RWPE2 (cell line): ENCODE measurements at regions not wholly inside any gene's neighbourhood (a gene's known extent, or its start where the extent isn't known, plus 50 kb on each side); places are given as distances from the start of the nearest gene placed in this dataset.
A peak's percentile ranks its signal among the peaks of the same experiment; 100 is the strongest.
"Not testable (repeated sequence)": the region's sequence is repeated elsewhere in the genome, so short reads cannot be mapped to it uniquely, and the experiment has no call there.

Source experiments
- ATAC-seq: fragments of 200-7000 bp; cut with Tn5 transposase; 3 replicates; pipeline ENCODE4 v1.9.1; 2021; ENCODE audit warnings: low read depth
- DNase-seq: peaks from one replicate; pipeline ENCODE4 v3.0.0-alpha.2; 2020; ENCODE audit warnings: low spot score
- H3K27ac ChIP-seq: fragments of 450-650 bp; 2 replicates; pipeline ENCODE4 v1.5.1; 2017; ENCODE audit warnings: mild to moderate bottlenecking; ENCODE audit not compliant: poor library complexity, severe bottlenecking
- H3K27me3 ChIP-seq: fragments of 250-450 bp; sonication (Bioruptor Pico); 2 replicates; pipeline ENCODE4 v1.5.1; 2021; ENCODE audit warnings: mild to moderate bottlenecking, moderate library complexity; ENCODE audit not compliant: insufficient read depth, poor library complexity, severe bottlenecking
- H3K36me3 ChIP-seq: fragments of 250-450 bp; sonication (Bioruptor Pico); 2 replicates; pipeline ENCODE4 v1.5.1; 2020; ENCODE audit warnings: low read depth, mild to moderate bottlenecking, moderate library complexity
- H3K4me1 ChIP-seq: fragments of 250-450 bp; sonication (Bioruptor Pico); 2 replicates; pipeline ENCODE4 v1.5.1; 2021; ENCODE audit warnings: mild to moderate bottlenecking, moderate library complexity; ENCODE audit not compliant: insufficient read depth, poor library complexity, severe bottlenecking
- H3K4me3 ChIP-seq: fragments of 250-450 bp; sonication (Bioruptor Pico); 2 replicates; pipeline ENCODE4 v1.5.1; 2021; ENCODE audit warnings: mild to moderate bottlenecking, moderate library complexity; ENCODE audit not compliant: severe bottlenecking
- H3K9me3 ChIP-seq: fragments of 250-450 bp; sonication (Bioruptor Pico); 2 replicates; pipeline ENCODE4 v1.5.1; 2021; ENCODE audit warnings: mild to moderate bottlenecking, moderate library complexity; ENCODE audit not compliant: severe bottlenecking
- CTCF ChIP-seq: fragments of 450-650 bp; IDR thresholded peaks from one replicate; pipeline ENCODE4 v1.5.1; 2017; ENCODE audit warnings: mild to moderate bottlenecking, moderate library complexity; ENCODE audit not compliant: poor library complexity, severe bottlenecking

GRCh38 chr7:124183649-124184048, 150.8 kb upstream of the TMEM229A start:
- no peak overlapping the region for H3K4me3 ChIP-seq
- no peak for DNase-seq
- no peaks in the 10 kb centered on the region for H3K27me3 ChIP-seq
- H3K4me1 ChIP-seq = no peaks in the 10 kb centered on the region
- H3K27ac ChIP-seq = no peak overlapping the region
- H3K36me3 ChIP-seq = no peaks in the 10 kb centered on the region
- TF ChIP-seq CTCF = no peak
- no peak for ATAC-seq
- H3K9me3 ChIP-seq = no peaks in the 10 kb centered on the region

- Histone ChIP-seq H3K36me3 (no peaks in the 10 kb centered on the region), H3K4me1 (no peaks in the 10 kb centered on the region), H3K27me3 (no peaks in the 10 kb centered on the region), H3K9me3 (no peaks in the 10 kb centered on the region), H3K4me3 (no peak overlapping the region), H3K27ac (no peak overlapping the region)
- TF ChIP-seq CTCF = no peak
- ATAC-seq = no peak
- DNase-seq = no peak
Observed at GRCh38 chr7:124179641-124180040, 146.8 kb upstream of the TMEM229A start.

DNA sequence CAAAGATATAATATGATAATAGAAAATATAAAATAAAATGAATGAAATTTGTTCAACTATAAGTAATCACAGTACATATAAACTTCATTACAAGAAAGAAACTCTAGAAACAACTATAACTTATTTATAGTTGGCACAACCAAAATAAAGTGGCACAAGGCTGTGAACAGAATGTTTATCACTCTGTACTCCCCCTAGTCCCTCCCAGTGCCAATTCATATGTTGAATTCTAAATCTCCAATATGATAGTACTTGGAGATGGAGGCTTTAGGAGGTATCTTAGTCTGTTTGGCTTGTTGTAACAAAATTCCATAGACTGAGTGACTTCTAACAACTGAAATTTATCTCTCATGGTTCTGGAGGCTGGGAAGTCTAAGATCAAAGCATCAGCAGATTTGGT, 145.0 kb upstream of the TMEM229A start:
- Histone ChIP-seq H3K27me3 (no peaks in the 10 kb centered on the region), H3K9me3 (no peaks in the 10 kb centered on the region), H3K4me1 (no peaks in the 10 kb centered on the region), H3K4me3 (no peak overlapping the region), H3K27ac (no peak overlapping the region), H3K36me3 (no peaks in the 10 kb centered on the region)
- no peak for TF ChIP-seq CTCF
- no peak for DNase-seq
- ATAC-seq = no peak

DNA sequence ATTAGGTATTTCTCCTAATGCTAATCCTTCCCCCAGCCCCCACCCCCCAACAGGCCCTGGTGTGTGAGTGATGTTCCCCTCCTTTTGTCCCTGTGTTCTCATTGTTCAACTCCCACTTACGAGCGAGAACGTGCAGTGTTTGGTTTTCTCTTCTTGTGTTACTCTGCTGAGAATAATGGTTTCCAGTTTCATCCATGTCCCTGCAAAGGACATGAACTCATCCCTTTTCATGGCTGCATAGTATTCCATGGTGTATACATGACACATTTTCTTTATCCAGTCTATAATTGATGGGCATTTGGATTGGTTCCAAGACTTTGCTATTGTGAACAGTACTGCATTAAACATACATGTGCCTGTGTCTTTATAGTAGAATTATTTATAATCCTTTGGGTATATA, 138.9 kb upstream of the TMEM229A start:
- not testable (repeated sequence) for ATAC-seq, H3K27ac ChIP-seq, H3K4me3 ChIP-seq, H3K27me3 ChIP-seq, H3K9me3 ChIP-seq, H3K36me3 ChIP-seq, DNase-seq, H3K4me1 ChIP-seq

- Histone ChIP-seq H3K9me3 (no peaks in the 10 kb centered on the region), H3K36me3 (no peaks in the 10 kb centered on the region), H3K4me3 (no peak overlapping the region), H3K27me3 (no peaks in the 10 kb centered on the region), H3K27ac (no peak overlapping the region), H3K4me1 (no peaks in the 10 kb centered on the region)
- TF ChIP-seq CTCF = peak; percentile 68
- ATAC-seq (peak; percentile 58; the same call in 2 of the 3 replicates), DNase-seq (no peak)
Observed at GRCh38 chr7:124171068-124171467, 138.2 kb upstream of the TMEM229A start.

- Histone ChIP-seq H3K36me3 (no peaks in the 10 kb centered on the region), H3K27ac (no peak overlapping the region), H3K27me3 (no peaks in the 10 kb centered on the region), H3K9me3 (no peaks in the 10 kb centered on the region), H3K4me1 (no peaks in the 10 kb centered on the region), H3K4me3 (no peak overlapping the region)
- no peak for ATAC-seq
- TF ChIP-seq CTCF = no peak
- DNase-seq = no peak
Observed at GRCh38 chr7:124168616-124169015, 135.7 kb upstream of the TMEM229A start.
